ENCODE measurements at regions not wholly inside any gene's neighbourhood (a gene's known extent, or its start where the extent isn't known, plus 50 kb on each side); places are given as distances from the start of the nearest gene placed in this dataset.

DNA sequence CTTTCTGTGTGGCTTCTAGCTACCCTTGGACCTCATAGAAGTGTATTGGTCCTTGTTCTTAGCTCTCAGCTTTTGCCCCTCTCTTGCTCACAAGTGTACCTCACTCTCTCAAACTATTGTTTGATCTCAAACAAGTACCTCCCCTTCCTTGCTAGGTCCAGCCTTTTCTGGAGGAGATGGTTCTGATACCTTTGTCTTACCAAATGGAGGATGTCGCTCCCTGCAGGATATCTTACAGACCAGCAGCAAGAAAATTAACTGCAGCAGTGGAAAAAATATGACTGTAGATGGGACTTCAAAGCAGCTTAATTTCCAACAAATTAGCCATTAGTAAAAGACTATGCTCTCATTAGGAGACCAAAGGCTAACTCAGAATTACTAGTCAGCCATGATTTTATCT, 388.1 kb upstream of the ROBO2 start:
- TF ChIP-seq, protein P1, sequence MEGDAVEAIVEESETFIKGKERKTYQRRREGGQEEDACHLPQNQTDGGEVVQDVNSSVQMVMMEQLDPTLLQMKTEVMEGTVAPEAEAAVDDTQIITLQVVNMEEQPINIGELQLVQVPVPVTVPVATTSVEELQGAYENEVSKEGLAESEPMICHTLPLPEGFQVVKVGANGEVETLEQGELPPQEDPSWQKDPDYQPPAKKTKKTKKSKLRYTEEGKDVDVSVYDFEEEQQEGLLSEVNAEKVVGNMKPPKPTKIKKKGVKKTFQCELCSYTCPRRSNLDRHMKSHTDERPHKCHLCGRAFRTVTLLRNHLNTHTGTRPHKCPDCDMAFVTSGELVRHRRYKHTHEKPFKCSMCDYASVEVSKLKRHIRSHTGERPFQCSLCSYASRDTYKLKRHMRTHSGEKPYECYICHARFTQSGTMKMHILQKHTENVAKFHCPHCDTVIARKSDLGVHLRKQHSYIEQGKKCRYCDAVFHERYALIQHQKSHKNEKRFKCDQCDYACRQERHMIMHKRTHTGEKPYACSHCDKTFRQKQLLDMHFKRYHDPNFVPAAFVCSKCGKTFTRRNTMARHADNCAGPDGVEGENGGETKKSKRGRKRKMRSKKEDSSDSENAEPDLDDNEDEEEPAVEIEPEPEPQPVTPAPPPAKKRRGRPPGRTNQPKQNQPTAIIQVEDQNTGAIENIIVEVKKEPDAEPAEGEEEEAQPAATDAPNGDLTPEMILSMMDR (IDR thresholded peaks at IDR 0.05), result no peak
- Histone ChIP-seq H3K27me3 (no peaks in the 10 kb centered on the region), H3K27ac (no peak overlapping the region), H3K36me3 (no peaks in the 10 kb centered on the region), H3K4me1 (no peaks in the 10 kb centered on the region), H3K9me3 (no peaks in the 10 kb centered on the region), H3K4me3 (no peak overlapping the region)
- DNase-seq (ENCODE audit: low spot score), result no peak

DNA sequence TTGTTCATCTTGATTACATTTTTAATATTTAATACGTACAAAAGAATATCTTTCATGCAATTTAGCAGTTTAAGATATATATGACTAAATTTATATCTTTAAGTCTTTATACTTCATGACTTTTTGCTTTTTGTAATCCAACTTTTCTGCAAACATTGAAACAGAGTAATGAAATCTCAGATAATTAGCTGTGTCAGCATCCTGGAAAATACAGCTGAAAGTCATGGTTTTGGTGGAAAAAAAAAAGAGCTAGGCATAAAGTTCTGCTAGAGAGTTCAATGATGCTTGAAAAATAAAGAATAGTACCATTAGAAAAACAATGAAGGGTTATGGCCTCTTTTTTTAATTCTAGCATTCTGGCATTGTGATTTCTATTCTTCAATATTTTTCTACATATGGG, 387.4 kb upstream of the ROBO2 start:
- Histone ChIP-seq H3K27me3 (no peaks in the 10 kb centered on the region), H3K27ac (no peak overlapping the region), H3K4me3 (no peak overlapping the region), H3K4me1 (no peaks in the 10 kb centered on the region), H3K36me3 (no peaks in the 10 kb centered on the region), H3K9me3 (no peaks in the 10 kb centered on the region)
- TF ChIP-seq, protein P1 (IDR thresholded peaks at IDR 0.05), result no peak
- no peak for DNase-seq (ENCODE audit: low spot score)

DNA sequence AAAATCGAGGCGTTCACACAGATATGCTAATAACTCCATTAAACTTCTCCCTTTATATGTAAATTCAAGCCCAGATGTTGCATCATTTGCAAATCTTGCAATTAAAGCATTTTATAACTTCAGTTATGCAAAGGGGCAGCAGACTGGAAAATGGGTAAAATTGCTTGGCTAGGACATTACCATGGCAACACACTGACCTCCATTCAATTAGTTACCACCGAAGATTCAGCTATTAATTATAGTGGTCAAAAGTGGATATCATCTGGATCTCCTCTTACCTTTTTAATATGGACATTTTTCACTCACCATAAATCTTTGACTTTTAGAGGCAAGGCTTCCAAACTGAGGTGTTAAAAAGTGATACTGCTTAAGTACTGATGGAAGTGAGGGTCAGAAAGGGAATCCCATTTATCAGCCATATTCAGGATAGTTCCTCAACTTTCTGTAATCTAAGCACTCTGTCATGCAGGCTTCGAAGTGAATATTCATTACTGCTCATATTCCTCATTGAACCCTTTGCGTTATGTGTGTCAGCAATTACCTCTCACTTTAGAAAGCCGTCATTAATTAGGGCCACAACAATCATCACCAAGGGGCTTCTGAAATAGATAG, 386.2 kb upstream of the ROBO2 start:
- TF ChIP-seq, protein P1 (IDR thresholded peaks at IDR 0.05), result no peak
- H3K4me1 ChIP-seq, result no peaks in the 10 kb centered on the region
- H3K27me3 ChIP-seq, result no peaks in the 10 kb centered on the region
- no peak for DNase-seq (ENCODE audit: low spot score)
- H3K27ac ChIP-seq, result no peak overlapping the region
- H3K4me3 ChIP-seq, result no peak overlapping the region
- H3K36me3 ChIP-seq, result no peaks in the 10 kb centered on the region
- no peaks in the 10 kb centered on the region for H3K9me3 ChIP-seq

DNA sequence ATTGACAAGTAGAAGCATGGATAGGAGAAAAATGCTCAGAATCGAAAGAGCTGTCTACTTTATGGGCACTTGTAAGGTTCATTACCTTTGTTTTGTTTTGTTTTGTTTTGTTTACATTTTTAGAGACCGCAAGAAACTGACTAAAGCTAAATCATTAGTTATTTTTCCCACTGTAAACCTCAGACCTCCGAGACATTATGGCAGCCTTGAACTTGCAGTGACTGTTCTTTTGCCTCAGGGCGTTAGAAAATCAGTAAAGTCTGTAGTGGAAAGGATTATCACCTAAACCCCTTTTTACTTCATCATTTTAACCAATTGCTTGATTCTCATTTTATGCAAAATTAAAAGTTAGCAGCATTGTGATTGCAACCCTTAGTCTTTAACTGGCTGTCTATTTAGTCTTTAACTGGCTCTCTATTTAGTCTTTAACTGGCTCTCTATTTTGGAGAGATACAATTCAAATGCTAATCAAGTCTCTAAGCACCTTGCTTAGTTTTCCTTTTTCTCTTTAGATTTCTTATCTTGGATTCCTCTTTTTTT, 383.3 kb upstream of the ROBO2 start:
- no peak for DNase-seq (ENCODE audit: low spot score)
- Histone ChIP-seq H3K27ac (no peak overlapping the region), H3K9me3 (no peaks in the 10 kb centered on the region), H3K4me3 (no peak overlapping the region), H3K27me3 (no peaks in the 10 kb centered on the region), H3K4me1 (no peaks in the 10 kb centered on the region), H3K36me3 (no peaks in the 10 kb centered on the region)
- TF ChIP-seq, protein P1 (IDR thresholded peaks at IDR 0.05), result no peak

DNA sequence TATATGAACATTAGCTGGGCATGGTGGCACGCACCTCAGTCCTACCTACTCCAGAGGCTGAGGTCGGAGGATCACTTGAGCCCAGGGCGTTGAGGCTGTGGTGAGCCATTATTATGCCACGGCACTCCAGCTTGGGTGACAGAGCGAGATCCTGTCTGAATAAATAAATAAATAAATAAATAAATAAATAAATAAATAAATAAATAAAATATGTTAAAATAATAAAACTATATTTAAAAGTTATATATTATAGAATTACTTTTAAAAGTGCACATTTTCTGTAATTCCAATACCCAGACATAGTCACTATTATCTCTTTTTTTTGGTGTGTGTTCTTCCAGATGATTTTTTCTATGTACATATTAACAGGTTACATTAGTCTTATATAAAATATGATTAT, 382.0 kb upstream of the ROBO2 start:
- no peak overlapping the region for H3K27ac ChIP-seq
- no peaks in the 10 kb centered on the region for H3K9me3 ChIP-seq
- no peak overlapping the region for H3K4me3 ChIP-seq
- no peaks in the 10 kb centered on the region for H3K36me3 ChIP-seq
- TF ChIP-seq, protein P1 (IDR thresholded peaks at IDR 0.05), result no peak
- H3K27me3 ChIP-seq, result no peaks in the 10 kb centered on the region
- DNase-seq (ENCODE audit: low spot score), result no peak
- H3K4me1 ChIP-seq, result no peaks in the 10 kb centered on the region
